Kidney (tissue), 13 donors: ENCODE measurements at regions not wholly inside any gene's neighbourhood (a gene's known extent, or its start where the extent isn't known, plus 50 kb on each side); places are given as distances from the start of the nearest gene placed in this dataset.
"Not testable (repeated sequence)": the region's sequence is repeated elsewhere in the genome, so short reads cannot be mapped to it uniquely, and the experiment has no call there.

Experiments used
- DNase-seq, 5 donors: peaks; one replicate each; pipeline ENCODE4 v3.0.0-alpha.2; 2013 to 2020
- FAIRE-seq: peaks from 2 replicates; lab custom pipeline; 2012; peaks lifted over from hg19 to GRCh38; lab: Jason Lieb, UNC
- H3K27ac ChIP-seq, 2 donors: one replicate each; pipeline ENCODE4 v1.7.0; 2013; ENCODE audit warnings: low read depth in 2 of 2, low read length in 2 of 2, inconsistent platforms in 1 of 2
- H3K27me3 ChIP-seq: one replicate; pipeline ENCODE4 v1.7.1; 2013; ENCODE audit warnings: low read length, inconsistent platforms; ENCODE audit not compliant: control insufficient read depth, insufficient read depth
- H3K36me3 ChIP-seq, 3 donors: one replicate each; pipeline versions ENCODE4 v1.7.0 to v1.7.1; 2013; ENCODE audit warnings: low read length in 3 of 3, control low read depth in 1 of 3, inconsistent platforms in 1 of 3; ENCODE audit not compliant: insufficient read depth in 3 of 3, control insufficient read depth in 2 of 3
- H3K4me1 ChIP-seq, 3 donors: one replicate each; pipeline versions ENCODE4 v1.7.0 to v1.7.1; 2013; ENCODE audit warnings: low read length in 3 of 3, inconsistent platforms in 1 of 3, low read depth in 1 of 3; ENCODE audit not compliant: control insufficient read depth in 2 of 3, insufficient read depth in 2 of 3
- H3K4me3 ChIP-seq, 3 donors: one replicate each; pipeline versions ENCODE4 v1.7.0 to v1.8.1; 2013; ENCODE audit warnings: low read length in 3 of 3, control low read depth in 1 of 3, inconsistent platforms in 1 of 3
- H3K9ac ChIP-seq, 3 donors: one replicate each; pipeline versions ENCODE4 v1.7.0 to v1.7.1; 2013; ENCODE audit warnings: low read length in 3 of 3, control low read depth in 1 of 3, inconsistent platforms in 1 of 3
- H3K9me3 ChIP-seq, 3 donors: one replicate each; pipeline versions ENCODE4 v1.7.0 to v1.7.1; 2013; ENCODE audit warnings: low read length in 3 of 3, control low read depth in 1 of 3, inconsistent platforms in 1 of 3; ENCODE audit not compliant: control insufficient read depth in 2 of 3, insufficient read depth in 1 of 3
- CTCF ChIP-seq: IDR thresholded peaks from 3 replicates; pipeline ENCODE4 v1.5.1; 2012; ENCODE audit warnings: mild to moderate bottlenecking, moderate library complexity, borderline replicate concordance; ENCODE audit not compliant: insufficient read depth; ENCODE audit errors: extremely low read depth
- intact Hi-C: fragments of 100-400 bp; cut with DNase I; formaldehyde crosslinking; loops from one replicate; pipeline ENCODE4 v1.11.1; 2022
- donor health status: control.
- donor health status: control.
- donor health status: control.
- donor health status: control.
- donor health status: control.
- donor health status: DM: yes; HTN: yes; CAD: no.
- donor health status: Normal renal cell carcinoma (clear cell type).

- H3K36me3 ChIP-seq: no peaks in the 10 kb centered on the region
- H3K27ac ChIP-seq: no peak overlapping the region
- intact Hi-C loops: no loop called here
- no peaks in the 10 kb centered on the region for H3K9me3 ChIP-seq
- H3K4me3 ChIP-seq: no peak overlapping the region
- TF ChIP-seq CTCF: no peak
- no peak overlapping the region for H3K9ac ChIP-seq
- H3K27me3 ChIP-seq: no peaks in the 10 kb centered on the region
- H3K4me1 ChIP-seq: no peaks in the 10 kb centered on the region
- no peak for FAIRE-seq
- DNase-seq: no peak
Measured at GRCh38 chr2:4110273-4110672, 406.9 kb downstream of the DCDC2C start.

- H3K27me3 ChIP-seq, H3K4me3 ChIP-seq, H3K4me1 ChIP-seq, H3K9me3 ChIP-seq, H3K9ac ChIP-seq, DNase-seq, intact Hi-C loops, FAIRE-seq, H3K36me3 ChIP-seq, H3K27ac ChIP-seq: not testable (repeated sequence)
Measured at GRCh38 chr2:4115435-4115834, 412.1 kb downstream of the DCDC2C start.

- no peak for TF ChIP-seq CTCF
- DNase-seq: no peak
- no peaks in the 10 kb centered on the region for H3K36me3 ChIP-seq
- no peaks in the 10 kb centered on the region for H3K27me3 ChIP-seq
- H3K9ac ChIP-seq: no peak overlapping the region
- no peak for FAIRE-seq
- H3K9me3 ChIP-seq: no peaks in the 10 kb centered on the region
- no peak overlapping the region for H3K4me3 ChIP-seq
- H3K27ac ChIP-seq: no peak overlapping the region
- intact Hi-C loops: no loop called here
- H3K4me1 ChIP-seq: no peaks in the 10 kb centered on the region
Measured at GRCh38 chr2:4122726-4123125, 419.4 kb downstream of the DCDC2C start.

- no peak for TF ChIP-seq CTCF
- H3K9ac ChIP-seq: no peak overlapping the region
- intact Hi-C loops: no loop called here
- H3K36me3 ChIP-seq: no peaks in the 10 kb centered on the region
- H3K4me3 ChIP-seq: no peak overlapping the region
- FAIRE-seq: no peak
- H3K27ac ChIP-seq: no peak overlapping the region
- DNase-seq: no peak
- peaks cover 0 to 5% (median 0%) of the 10 kb centered on the region in 3 donors for H3K4me1 ChIP-seq
- peaks cover 0 to 24% (median 6%) of the 10 kb centered on the region in 3 donors for H3K9me3 ChIP-seq
- H3K27me3 ChIP-seq: no peaks in the 10 kb centered on the region
Measured at GRCh38 chr2:4130651-4131050, 427.3 kb downstream of the DCDC2C start.
